ENCODE measurements at regions not wholly inside any gene's neighbourhood (a gene's known extent, or its start where the extent isn't known, plus 50 kb on each side); places are given as distances from the start of the nearest gene placed in this dataset.

- DNase-seq = no peak
Observed at GRCh38 chr5:9903801-9904200, 273.6 kb upstream of the TAS2R1 start.

DNA sequence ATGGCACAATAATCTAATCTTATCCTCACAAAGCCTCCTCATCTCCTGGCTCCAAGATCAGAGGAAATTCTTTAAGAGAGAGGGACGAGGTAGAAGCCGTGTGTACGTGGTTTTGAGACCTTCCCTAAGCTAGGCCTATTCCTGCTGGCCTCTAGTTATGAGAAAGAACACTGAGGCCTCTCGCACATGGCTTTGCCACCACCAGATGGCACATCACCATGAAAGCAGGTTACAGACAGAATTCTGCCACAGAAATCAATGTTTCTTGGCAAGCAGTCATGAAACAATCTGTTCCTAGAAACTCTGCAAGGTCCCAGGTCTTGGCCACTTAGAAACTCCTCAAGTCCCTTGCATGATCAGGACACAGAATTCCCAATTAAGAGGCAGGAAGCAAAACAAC, 268.2 kb upstream of the TAS2R1 start:
- no peak for DNase-seq

- DNase-seq = no peak
Observed at GRCh38 chr5:9895302-9895645, 265.1 kb upstream of the TAS2R1 start.

GRCh38 chr5:9894571-9895301, 264.6 kb upstream of the TAS2R1 start:
- DNase-seq = no peak

DNA sequence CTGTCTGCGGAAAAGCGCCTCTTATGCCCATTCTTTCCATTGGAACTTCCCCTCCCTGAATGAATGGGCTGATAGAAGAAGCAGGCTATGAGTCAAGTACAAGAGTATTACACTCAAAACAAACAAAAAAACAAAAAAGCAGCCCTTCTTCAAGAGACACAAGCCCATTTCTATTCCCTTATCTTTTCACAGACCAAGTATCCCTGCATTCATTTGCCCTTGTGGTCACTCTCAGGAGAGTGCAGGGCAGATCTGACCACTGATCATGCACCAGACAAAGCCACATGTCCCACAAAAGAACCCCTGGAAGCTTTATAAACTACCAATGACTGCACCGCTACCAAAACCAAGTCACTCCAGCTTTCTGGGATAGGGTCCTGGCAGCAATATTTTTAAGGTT, 262.5 kb upstream of the TAS2R1 start:
- DNase-seq = no peak

GRCh38 chr5:9889511-9889910, 259.4 kb upstream of the TAS2R1 start:
- DNase-seq = no peak

- no peak for DNase-seq
Observed at GRCh38 chr5:9888501-9888901, 258.4 kb upstream of the TAS2R1 start.

- DNase-seq = no peak
Observed at GRCh38 chr5:9885164-9885563, 255.0 kb upstream of the TAS2R1 start.

- no peak for DNase-seq
Observed at GRCh38 chr5:9878206-9878605, 248.1 kb upstream of the TAS2R1 start.

DNA sequence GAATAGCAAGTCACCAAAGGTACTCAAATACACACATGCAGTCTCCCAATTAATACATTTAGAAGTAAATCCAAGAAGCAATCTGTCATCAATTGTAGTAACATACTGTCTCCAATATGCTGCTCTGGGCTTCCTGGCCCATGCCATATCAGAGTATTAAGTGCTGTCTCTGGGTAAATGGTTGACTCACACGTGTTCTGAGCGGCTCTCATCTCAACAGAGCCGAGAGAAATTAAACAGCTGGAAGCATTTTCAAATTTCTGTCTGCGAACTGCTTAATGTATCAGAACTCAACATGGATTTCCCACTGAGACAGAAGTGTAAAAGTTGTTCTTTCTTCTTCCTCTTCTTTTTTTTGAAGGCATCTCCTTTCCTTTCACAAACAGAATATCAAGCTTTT, 247.3 kb upstream of the TAS2R1 start:
- DNase-seq = no peak

DNA sequence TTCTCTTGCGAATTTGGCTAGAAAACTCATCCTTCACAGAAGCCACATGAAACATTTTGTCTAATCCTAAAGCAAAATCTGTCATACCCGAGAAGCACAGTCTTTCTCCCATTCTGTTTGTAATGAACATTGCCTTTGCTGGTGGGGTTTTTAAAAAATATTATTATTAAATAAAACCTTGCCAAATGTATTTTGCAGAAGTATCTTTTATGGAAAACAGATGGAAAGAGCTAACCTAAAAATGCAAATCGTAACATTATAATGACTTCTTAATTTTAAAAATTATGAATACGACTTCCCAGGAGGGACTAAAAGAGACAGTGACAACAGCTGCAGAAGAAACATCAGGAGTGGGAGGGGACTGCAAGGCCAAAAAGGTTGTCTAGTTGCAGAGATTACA, 246.3 kb upstream of the TAS2R1 start:
- no peak for DNase-seq

DNA sequence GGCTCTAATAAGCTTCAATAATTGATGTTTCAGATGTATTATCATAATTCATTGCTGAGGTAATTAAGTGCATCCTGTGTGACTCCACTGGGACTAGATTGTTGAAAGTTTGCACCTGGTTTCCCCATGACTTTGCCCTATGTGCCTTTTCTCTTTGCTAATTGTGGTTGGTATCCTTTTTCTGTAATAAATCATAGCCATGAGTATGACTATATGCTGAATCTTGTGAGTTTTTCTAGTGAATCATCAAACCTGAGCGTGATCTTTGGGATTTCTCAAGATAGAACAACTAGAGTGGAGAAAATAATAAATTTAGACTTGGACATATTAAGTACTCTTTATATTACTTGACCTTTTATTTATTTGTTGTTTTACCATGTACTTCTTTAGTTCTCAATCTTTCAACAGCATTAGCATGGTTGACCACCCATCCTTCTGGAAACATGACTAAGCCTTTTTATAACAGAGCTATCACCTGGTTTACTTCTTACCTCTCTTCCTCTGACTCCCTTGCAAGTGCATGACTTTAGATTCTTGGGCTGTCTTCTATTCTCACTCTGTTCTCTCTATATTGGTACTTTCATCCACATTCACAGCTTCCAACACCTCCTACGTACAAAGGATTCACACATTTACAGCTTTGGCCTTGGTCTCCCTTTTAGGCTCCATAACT, 239.6 kb upstream of the TAS2R1 start:
- DNase-seq = no peak

- DNase-seq = no peak
Observed at GRCh38 chr5:9865574-9865973, 235.4 kb upstream of the TAS2R1 start.

DNA sequence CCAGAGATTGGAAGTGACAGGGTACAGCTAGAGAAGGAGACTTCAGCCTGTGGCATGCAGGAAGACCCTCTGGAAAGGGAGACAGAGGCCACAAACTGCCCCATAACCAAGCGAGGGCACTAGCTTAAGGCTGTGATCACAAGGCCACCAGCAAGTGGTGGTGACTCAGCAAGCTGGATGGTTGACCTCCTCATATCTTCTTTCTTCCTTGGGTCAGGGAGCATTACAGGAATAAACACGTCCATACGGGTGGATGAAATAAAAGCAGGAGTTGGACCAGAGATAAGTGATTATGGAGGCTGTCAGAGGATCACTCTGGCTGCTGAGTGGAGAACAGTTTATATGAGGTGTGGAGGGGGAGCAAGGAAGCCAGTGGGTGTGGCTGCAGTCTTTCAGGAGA, 234.6 kb upstream of the TAS2R1 start:
- no peak for DNase-seq

DNA sequence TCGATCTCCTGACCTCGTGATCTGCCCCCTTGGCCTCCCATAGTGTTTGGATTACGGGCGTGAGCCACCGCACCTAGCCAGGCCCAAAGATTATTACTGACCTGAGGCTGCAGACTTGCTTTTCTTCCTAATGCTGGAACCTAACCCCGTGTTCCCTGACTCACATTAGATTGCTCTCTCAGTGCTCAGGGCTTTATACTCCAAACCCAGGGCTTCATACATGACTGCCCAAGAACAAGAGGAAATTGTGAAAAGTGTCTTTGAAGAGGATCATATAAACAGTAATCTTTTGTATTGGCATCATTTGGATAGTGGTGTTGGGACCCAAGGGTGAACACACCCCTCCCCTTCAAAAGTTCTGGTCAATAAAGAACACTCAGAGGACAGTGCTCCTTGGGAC, 233.3 kb upstream of the TAS2R1 start:
- no peak for DNase-seq

GRCh38 chr5:9861666-9862256, 231.6 kb upstream of the TAS2R1 start:
- DNase-seq = no peak

- no peak for DNase-seq
Observed at GRCh38 chr5:9859808-9860207, 229.7 kb upstream of the TAS2R1 start.

DNA sequence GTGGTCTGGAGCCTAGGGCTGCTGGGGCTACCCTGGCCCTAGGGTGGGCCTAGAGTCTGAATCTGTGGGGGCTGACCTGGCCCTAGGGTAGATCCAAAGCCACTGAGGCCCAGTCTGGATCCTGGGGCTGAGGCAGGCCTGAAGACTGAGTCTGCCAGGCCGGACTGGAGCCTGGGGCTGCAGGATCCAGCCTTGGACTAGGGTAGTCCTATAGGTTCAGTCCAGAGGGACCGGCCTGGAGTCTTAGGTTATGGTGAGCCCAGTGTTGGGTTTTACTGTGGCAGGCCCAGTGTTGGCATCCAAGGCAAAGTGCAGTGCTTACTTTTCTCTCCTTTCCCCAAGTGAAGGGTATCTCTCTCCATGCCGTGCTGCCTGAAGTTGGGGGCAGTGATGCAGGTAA, 227.9 kb upstream of the TAS2R1 start:
- no peak for DNase-seq

DNA sequence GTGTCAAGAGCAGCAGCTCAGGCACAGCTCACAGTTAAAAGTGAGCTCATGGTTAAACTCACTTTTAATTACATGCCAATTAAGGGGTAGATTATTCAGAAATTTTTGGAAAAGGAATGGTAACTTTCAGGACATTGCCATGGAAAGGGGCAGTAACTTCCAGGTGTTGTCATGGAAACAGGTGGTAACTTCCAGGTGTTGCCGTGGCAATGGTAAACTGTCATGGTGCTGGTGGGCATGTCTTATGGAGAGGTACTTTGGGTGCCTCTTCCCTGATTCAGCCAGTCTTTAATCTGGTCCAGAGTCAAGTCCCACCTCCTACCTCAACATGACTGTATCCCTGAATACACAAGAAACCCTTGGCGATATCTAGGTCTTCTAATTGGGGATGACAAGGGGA, 223.2 kb upstream of the TAS2R1 start:
- no peak for DNase-seq

DNA sequence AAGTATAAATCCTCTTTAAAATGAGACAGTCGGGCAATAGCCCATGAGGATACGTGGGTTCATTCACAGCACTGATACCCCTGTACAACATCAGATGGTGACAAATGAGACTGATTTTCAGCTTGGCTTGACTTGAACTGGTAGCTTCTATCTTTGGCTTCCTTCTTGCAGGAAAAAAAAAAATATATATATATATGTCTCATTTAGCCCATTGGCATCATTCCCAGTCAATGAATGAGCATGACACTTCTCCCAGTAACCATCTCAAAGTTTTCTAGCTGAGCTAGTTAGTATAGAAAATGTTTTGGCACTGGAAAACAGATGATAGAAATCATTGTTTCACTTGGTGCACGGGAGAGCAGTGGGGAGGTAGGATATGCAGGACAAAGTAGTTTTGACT, 222.5 kb upstream of the TAS2R1 start:
- no peak for DNase-seq

DNA sequence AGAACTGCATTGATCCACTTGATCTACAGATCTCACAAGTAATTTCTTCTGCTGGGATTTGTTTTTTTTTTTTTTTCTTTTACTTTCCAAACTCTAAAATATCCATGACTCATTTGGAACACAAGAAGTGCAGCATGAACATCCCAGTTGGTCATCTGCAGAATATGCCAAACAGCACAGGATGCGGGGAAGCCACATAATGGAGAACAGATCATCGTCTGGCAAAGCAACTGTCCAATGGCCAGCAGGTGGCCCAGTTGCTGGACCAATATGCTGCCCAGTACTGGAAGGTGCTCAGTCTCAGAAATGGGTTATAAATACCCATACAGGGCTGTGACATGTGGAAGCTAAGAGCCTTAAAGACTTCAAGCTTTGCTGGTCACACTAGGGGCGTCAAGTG, 221.3 kb upstream of the TAS2R1 start:
- no peak for DNase-seq

DNA sequence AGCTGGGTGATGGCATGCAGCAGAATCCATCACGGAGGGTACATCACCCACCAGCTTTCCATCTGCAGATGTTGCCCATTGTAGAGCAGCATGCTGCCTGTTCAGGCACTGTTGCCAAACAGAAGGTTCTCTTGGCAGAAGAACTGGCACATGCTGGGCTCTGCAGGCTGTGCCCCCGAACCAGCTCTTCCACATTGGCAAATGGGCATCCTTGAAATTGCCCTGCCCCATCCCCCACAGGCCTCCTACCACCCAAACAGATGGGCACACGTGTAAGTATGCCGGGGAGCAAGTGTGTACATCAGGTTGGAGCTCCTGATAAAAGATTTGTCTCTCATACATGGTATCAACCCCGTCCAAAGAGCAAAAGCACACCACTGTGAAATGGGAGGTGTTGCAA, 220.3 kb upstream of the TAS2R1 start:
- DNase-seq = no peak

GRCh38 chr5:9847631-9848030, 217.5 kb upstream of the TAS2R1 start:
- no peak for DNase-seq

DNA sequence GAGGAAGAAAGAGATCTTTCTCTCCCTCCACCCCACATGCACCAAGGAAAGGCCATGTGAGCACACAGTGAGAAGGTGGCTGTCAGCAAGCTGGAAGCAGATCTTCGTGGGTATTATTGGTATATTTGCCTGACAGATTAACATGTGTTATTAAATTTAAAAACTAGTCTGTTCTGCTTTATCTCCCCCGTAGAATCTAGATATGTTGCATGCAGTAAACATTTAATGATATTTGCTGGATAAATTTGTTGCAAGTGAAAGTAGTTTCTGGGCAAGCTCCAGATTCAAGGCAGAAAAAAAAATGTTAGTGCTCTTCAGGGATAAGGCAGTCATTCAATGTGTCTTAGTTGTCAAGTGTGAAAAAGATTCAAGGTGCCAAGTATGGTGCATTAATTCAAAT, 215.0 kb upstream of the TAS2R1 start:
- no peak for DNase-seq
